A673 (cell line): ENCODE measurements at regions not wholly inside any gene's neighbourhood (a gene's known extent, or its start where the extent isn't known, plus 50 kb on each side); places are given as distances from the start of the nearest gene placed in this dataset.

Experiments used
- BruUV-seq: library from RNA; stranded (reverse); fragments of 400-500 nt; replicated peaks from 2 replicates; lab custom pipeline; 2021; lab: Mats Ljungman, UMichigan
- CTCF ChIA-PET: fragments of 300-600 bp; sonication (Branson Sonifier 250); formaldehyde crosslinking; loops from one replicate; lab custom pipeline; 2022; ENCODE audit warnings: antibody characterized with exemption; lab: Charles Lee
- POLR2A ChIA-PET: fragments of 300-600 bp; sonication (Branson Sonifier 250); formaldehyde crosslinking; loops from one replicate; lab custom pipeline; 2022; ENCODE audit warnings: antibody characterized with exemption; ENCODE audit not compliant: low non-redundant PET; lab: Charles Lee
- DNase-seq: peaks from one replicate; pipeline ENCODE4 v3.0.0-alpha.2; 2015; ENCODE audit warnings: low spot score
- H3K27ac ChIP-seq: fragments of 200-600 bp; sonication (generic); 2 replicates; pipeline ENCODE4 v1.5.1; 2016; ENCODE audit warnings: mixed run types, low read depth, mild to moderate bottlenecking, mixed read lengths, antibody characterized with exemption, low read length; ENCODE audit not compliant: poor library complexity, severe bottlenecking
- H3K27me3 ChIP-seq: fragments of 200-600 bp; sonication (generic); replicated peaks from 2 replicates; pipeline ENCODE4 v1.6.1; 2017; ENCODE audit warnings: mixed run types, low read depth, mild to moderate bottlenecking, mixed read lengths, antibody characterized with exemption, low read length; ENCODE audit not compliant: insufficient read depth, poor library complexity
- H3K36me3 ChIP-seq: fragments of 200-600 bp; sonication (generic); 2 replicates; pipeline ENCODE4 v1.6.1; 2016; ENCODE audit warnings: mixed run types, mild to moderate bottlenecking, mixed read lengths, antibody characterized with exemption, low read length; ENCODE audit not compliant: insufficient read depth, poor library complexity, severe bottlenecking
- H3K4me1 ChIP-seq: fragments of 200-600 bp; sonication (generic); 2 replicates; pipeline ENCODE4 v1.6.1; 2017; ENCODE audit warnings: mixed run types, mild to moderate bottlenecking, mixed read lengths, antibody characterized with exemption, low read length; ENCODE audit not compliant: insufficient read depth, poor library complexity, severe bottlenecking
- H3K4me3 ChIP-seq: fragments of 200-600 bp; sonication (generic); 2 replicates; pipeline ENCODE4 v1.5.1; 2016; ENCODE audit warnings: low read depth, mixed run types, mild to moderate bottlenecking, mixed read lengths, low read length; ENCODE audit not compliant: poor library complexity, severe bottlenecking
- H3K9me3 ChIP-seq: fragments of 200-600 bp; sonication (generic); 2 replicates; pipeline ENCODE4 v1.6.1; 2016; ENCODE audit warnings: mixed run types, low read depth, mild to moderate bottlenecking, mixed read lengths, antibody characterized with exemption, low read length; ENCODE audit not compliant: poor library complexity, severe bottlenecking
- EZH2 ChIP-seq: fragments of 200-600 bp; sonication (generic); IDR thresholded peaks from 2 replicates; pipeline ENCODE4 v1.6.1; 2017; ENCODE audit warnings: borderline replicate concordance, low read depth, mild to moderate bottlenecking, mixed read lengths, antibody characterized with exemption, low read length; ENCODE audit not compliant: poor library complexity, severe bottlenecking
- intact Hi-C: fragments of 100-400 bp; cut with micrococcal nuclease; formaldehyde crosslinking; loops from one replicate; pipeline ENCODE4 v1.10.0; 2022; ENCODE audit not compliant: unreplicated experiment
- TF ChIP-seq, protein P1 (sequence below): fragments of 300-800, 200-600 bp; sonication (generic); conservative IDR thresholded peaks from 2 replicates; pipeline ENCODE4 v1.5.1; 2017; ENCODE audit warnings: low read depth, mild to moderate bottlenecking, antibody characterized with exemption, low read length, moderate library complexity, mixed read lengths

GRCh38 chr9:117494401-117495090 is 79.7 kb upstream of the ASTN2 start:
- no peak for TF ChIP-seq EZH2
- TF ChIP-seq, protein P1, sequence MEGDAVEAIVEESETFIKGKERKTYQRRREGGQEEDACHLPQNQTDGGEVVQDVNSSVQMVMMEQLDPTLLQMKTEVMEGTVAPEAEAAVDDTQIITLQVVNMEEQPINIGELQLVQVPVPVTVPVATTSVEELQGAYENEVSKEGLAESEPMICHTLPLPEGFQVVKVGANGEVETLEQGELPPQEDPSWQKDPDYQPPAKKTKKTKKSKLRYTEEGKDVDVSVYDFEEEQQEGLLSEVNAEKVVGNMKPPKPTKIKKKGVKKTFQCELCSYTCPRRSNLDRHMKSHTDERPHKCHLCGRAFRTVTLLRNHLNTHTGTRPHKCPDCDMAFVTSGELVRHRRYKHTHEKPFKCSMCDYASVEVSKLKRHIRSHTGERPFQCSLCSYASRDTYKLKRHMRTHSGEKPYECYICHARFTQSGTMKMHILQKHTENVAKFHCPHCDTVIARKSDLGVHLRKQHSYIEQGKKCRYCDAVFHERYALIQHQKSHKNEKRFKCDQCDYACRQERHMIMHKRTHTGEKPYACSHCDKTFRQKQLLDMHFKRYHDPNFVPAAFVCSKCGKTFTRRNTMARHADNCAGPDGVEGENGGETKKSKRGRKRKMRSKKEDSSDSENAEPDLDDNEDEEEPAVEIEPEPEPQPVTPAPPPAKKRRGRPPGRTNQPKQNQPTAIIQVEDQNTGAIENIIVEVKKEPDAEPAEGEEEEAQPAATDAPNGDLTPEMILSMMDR, result no peak
- H3K36me3 ChIP-seq, result no peaks in the 10 kb centered on the region
- no peak for DNase-seq
- CTCF ChIA-PET, result no interaction called here
- BruUV-seq, result no TSS peak
- H3K4me3 ChIP-seq, result no peak overlapping the region
- no peak overlapping the region for H3K27ac ChIP-seq
- no peaks in the 10 kb centered on the region for H3K4me1 ChIP-seq
- H3K27me3 ChIP-seq, result peaks cover 5% of the 10 kb centered on the region
- H3K9me3 ChIP-seq, result no peaks in the 10 kb centered on the region
- intact Hi-C loops, result no loop called here
- POLR2A ChIA-PET, result no interaction called here

DNA sequence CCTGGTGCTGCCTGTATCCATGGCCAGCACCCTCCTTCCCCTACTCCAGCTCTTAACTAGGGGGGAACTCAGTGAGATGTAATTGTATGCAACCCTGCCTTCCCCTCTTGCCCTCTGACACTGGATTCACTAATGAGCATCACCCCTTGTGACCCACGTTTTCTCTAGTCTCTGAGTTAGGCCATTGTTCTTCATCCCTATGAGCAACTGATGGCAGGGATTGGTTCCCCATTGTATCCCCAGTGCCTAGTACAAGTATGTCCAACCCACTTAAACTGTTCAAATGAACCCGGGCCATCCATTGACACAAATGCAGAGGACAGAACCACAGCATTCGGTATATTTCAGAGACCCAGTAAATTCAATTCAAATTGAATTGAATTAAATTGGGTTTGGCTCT is 77.6 kb upstream of the ASTN2 start:
- intact Hi-C loops, result no loop called here
- POLR2A ChIA-PET, result no interaction called here
- no peak for TF ChIP-seq EZH2
- TF ChIP-seq, protein P1, result no peak
- H3K4me3 ChIP-seq, result no peak overlapping the region
- no peak overlapping the region for H3K27ac ChIP-seq
- no TSS peak for BruUV-seq
- no peaks in the 10 kb centered on the region for H3K36me3 ChIP-seq
- H3K9me3 ChIP-seq, result no peaks in the 10 kb centered on the region
- H3K4me1 ChIP-seq, result no peaks in the 10 kb centered on the region
- CTCF ChIA-PET, result no interaction called here
- no peak for DNase-seq
- peaks cover 7% of the 10 kb centered on the region for H3K27me3 ChIP-seq

GRCh38 chr9:117491491-117491890 is 76.6 kb upstream of the ASTN2 start:
- intact Hi-C loops, result no loop called here
- H3K4me1 ChIP-seq, result no peaks in the 10 kb centered on the region
- no peaks in the 10 kb centered on the region for H3K36me3 ChIP-seq
- no peak overlapping the region for H3K27ac ChIP-seq
- DNase-seq, result no peak
- ChIA-PET CTCF (no interaction called here), POLR2A (no interaction called here)
- peaks cover 7% of the 10 kb centered on the region for H3K27me3 ChIP-seq
- H3K4me3 ChIP-seq, result no peak overlapping the region
- TF ChIP-seq, protein P1, result no peak
- no peak for TF ChIP-seq EZH2
- H3K9me3 ChIP-seq, result no peaks in the 10 kb centered on the region
- BruUV-seq, result no TSS peak
